ENCODE measurements at regions not wholly inside any gene's neighbourhood (a gene's known extent, or its start where the extent isn't known, plus 50 kb on each side); places are given as distances from the start of the nearest gene placed in this dataset.
"Not testable (repeated sequence)": the region's sequence is repeated elsewhere in the genome, so short reads cannot be mapped to it uniquely, and the experiment has no call there.

- no peak for DNase-seq (ENCODE audit: low read depth)
- in situ Hi-C loops (cut with HindIII; ENCODE audit: low pct_unique_long_range_greater_than_20kb, low sequenced_read_pairs): no loop called here
Observed at GRCh38 chr15:95690631-95691340, 639.7 kb upstream of the NR2F2 start.

DNA sequence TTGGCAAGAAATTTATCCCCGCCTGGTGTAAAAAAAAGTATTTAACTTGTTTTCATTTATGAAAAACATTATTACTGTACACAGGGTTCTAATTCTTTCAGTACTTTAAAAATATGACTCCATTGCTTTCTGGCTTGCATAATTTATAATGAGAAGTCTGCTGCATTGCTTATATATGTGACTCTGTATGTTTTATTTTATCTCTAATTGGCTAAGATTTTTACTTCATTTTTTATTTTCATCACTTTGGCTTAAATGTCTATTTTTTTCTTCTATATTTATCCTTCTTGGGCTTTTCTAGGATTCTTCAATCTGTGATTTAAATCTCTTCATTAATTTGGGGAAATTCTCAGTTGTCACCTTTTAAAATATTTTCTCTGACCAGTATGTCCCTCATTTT lies 636.6 kb upstream of the NR2F2 start:
- in situ Hi-C loops (cut with HindIII; ENCODE audit: low pct_unique_long_range_greater_than_20kb, low sequenced_read_pairs): no loop called here

DNA sequence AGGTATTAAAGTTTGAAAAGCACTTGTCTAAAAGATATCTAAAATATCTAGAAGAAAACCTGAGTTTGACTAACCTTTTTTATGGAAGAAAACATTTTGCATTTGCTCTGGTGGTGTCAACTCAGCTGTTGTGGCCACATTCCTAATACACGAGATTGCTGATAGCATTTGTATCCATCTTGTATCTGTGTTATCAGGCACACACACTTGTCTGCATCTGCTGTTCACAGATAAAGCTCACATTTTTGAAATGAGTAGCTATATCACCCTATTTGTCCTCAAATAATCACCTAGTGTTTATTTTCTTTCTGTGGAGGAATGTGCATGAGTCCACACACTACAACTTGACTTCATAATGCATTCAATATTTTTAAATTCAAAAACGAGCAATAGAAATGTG lies 632.3 kb upstream of the NR2F2 start:
- DNase-seq (ENCODE audit: low read depth): no peak
- in situ Hi-C loops (cut with HindIII; ENCODE audit: low pct_unique_long_range_greater_than_20kb, low sequenced_read_pairs): no loop called here

More for the DNA sequence above, 636.6 kb upstream of the NR2F2 start:
- DNase-seq (ENCODE audit: low read depth): peak; percentile 11

DNA sequence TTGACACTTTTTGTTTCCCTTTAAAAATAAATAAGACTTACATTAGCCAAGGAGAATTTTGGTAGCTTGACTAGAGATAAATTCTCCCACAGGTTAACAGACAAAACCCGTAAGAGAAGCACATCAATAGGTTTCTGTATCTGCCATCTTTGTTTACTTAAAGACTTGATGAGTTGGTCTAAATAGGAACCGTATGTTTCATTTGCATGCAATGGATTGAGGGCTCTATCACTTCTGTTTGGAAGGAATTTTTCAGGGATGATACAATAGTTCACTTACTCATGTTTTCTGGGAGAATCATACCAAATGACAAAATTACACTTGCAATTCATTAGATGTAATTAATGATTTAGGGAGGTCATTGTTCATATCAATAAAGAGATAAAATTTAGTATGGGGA lies 631.5 kb upstream of the NR2F2 start:
- in situ Hi-C loops (cut with HindIII; ENCODE audit: low pct_unique_long_range_greater_than_20kb, low sequenced_read_pairs): no loop called here
- DNase-seq (ENCODE audit: low read depth): no peak

DNA sequence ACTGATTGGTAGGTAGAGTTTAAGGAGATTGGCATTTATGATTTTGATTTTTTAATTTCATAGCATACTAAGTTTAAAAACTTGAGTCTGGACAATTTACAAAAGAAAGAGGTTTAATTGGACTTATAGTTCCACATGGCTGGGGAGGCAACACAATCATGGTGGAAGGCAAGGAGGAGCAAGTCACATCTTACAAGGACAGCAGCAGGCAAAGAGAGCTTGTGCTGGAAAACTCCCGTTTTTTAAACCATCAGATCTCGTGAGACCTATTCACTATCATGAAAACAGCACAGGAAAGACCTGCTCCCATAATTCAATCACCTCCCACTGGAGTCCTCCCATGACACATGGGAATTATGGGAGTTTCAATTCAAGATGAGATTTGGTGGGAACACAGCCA lies 630.9 kb upstream of the NR2F2 start:
- DNase-seq (ENCODE audit: low read depth): no peak
- in situ Hi-C loops (cut with HindIII; ENCODE audit: low pct_unique_long_range_greater_than_20kb, low sequenced_read_pairs): no loop called here

- in situ Hi-C loops (cut with HindIII; ENCODE audit: low pct_unique_long_range_greater_than_20kb, low sequenced_read_pairs); DNase-seq (ENCODE audit: low read depth): not testable (repeated sequence)
Observed at GRCh38 chr15:95700692-95701091, 629.8 kb upstream of the NR2F2 start.

- in situ Hi-C loops (cut with HindIII; ENCODE audit: low pct_unique_long_range_greater_than_20kb, low sequenced_read_pairs): no loop called here
Observed at GRCh38 chr15:95701410-95701809, 629.1 kb upstream of the NR2F2 start.

GRCh38 chr15:95709959-95710695 lies 620.4 kb upstream of the NR2F2 start:
- in situ Hi-C loops (cut with HindIII; ENCODE audit: low pct_unique_long_range_greater_than_20kb, low sequenced_read_pairs): no loop called here
- DNase-seq (ENCODE audit: low read depth): no peak

More at GRCh38 chr15:95701410-95701809, 629.1 kb upstream of the NR2F2 start:
- DNase-seq (ENCODE audit: low read depth): peak; percentile 8

DNA sequence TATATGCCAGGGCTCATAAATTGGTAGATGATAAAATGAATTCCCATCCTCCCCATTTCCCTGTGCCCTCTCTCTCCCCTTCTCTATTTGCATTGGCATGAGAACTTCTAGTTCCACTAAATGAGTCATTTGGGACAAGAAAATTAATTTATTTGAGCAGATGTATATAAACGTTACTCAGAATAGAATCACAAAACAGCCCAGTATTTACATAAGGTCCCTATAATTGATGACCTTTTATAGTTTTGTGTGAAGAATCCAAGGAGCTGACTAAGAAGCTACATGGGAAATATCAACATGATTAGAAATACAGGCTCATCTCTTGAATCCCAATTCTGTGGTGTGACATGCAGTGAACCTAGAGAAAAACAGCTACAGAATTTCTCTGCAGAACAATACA lies 617.7 kb upstream of the NR2F2 start:
- DNase-seq (ENCODE audit: low read depth): no peak
- in situ Hi-C loops (cut with HindIII; ENCODE audit: low pct_unique_long_range_greater_than_20kb, low sequenced_read_pairs): no loop called here

- no peak for DNase-seq (ENCODE audit: low read depth)
- in situ Hi-C loops (cut with HindIII; ENCODE audit: low pct_unique_long_range_greater_than_20kb, low sequenced_read_pairs): no loop called here
Observed at GRCh38 chr15:95713324-95713723, 617.2 kb upstream of the NR2F2 start.

- in situ Hi-C loops (cut with HindIII; ENCODE audit: low pct_unique_long_range_greater_than_20kb, low sequenced_read_pairs): no loop called here
- DNase-seq (ENCODE audit: low read depth): no peak
Observed at GRCh38 chr15:95715116-95715903, 615.2 kb upstream of the NR2F2 start.

GRCh38 chr15:95715906-95716656 lies 614.4 kb upstream of the NR2F2 start:
- DNase-seq (ENCODE audit: low read depth): no peak
- in situ Hi-C loops (cut with HindIII; ENCODE audit: low pct_unique_long_range_greater_than_20kb, low sequenced_read_pairs): no loop called here

- in situ Hi-C loops (cut with HindIII; ENCODE audit: low pct_unique_long_range_greater_than_20kb, low sequenced_read_pairs): no loop called here
- no peak for DNase-seq (ENCODE audit: low read depth)
Observed at GRCh38 chr15:95716708-95717107, 613.8 kb upstream of the NR2F2 start.

GRCh38 chr15:95718441-95718840 lies 612.1 kb upstream of the NR2F2 start:
- DNase-seq (ENCODE audit: low read depth): no peak
- in situ Hi-C loops (cut with HindIII; ENCODE audit: low pct_unique_long_range_greater_than_20kb, low sequenced_read_pairs): no loop called here

GRCh38 chr15:95724908-95725633 lies 605.4 kb upstream of the NR2F2 start:
- no peak for DNase-seq (ENCODE audit: low read depth)
- in situ Hi-C loops (cut with HindIII; ENCODE audit: low pct_unique_long_range_greater_than_20kb, low sequenced_read_pairs): no loop called here

DNA sequence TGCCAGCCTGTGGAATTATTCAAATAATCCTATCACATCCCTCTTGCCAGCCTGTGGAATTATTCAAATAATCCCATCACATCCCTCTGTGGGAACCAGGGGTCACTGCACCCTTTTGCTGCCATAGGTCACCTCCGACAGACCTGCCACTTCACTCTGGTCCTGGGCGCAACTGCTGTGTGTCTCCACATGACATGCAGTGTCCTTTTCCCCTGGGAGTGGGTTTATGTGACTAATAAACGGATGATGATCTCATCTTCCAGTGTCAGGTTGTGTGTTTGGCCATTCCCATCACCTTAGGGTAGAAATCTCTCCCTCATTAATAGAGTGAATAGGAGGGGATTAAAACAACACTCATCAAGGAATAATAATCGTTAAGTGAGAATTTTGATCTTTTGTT lies 603.6 kb upstream of the NR2F2 start:
- DNase-seq (ENCODE audit: low read depth): no peak
- in situ Hi-C loops (cut with HindIII; ENCODE audit: low pct_unique_long_range_greater_than_20kb, low sequenced_read_pairs): no loop called here

- DNase-seq (ENCODE audit: low read depth): no peak
- in situ Hi-C loops (cut with HindIII; ENCODE audit: low pct_unique_long_range_greater_than_20kb, low sequenced_read_pairs): no loop called here
Observed at GRCh38 chr15:95733931-95734330, 596.6 kb upstream of the NR2F2 start.

Data from Caki2 (cell line).